Thoracic aorta (tissue), 2 donors: ENCODE measurements at regions not wholly inside any gene's neighbourhood (a gene's known extent, or its start where the extent isn't known, plus 50 kb on each side); places are given as distances from the start of the nearest gene placed in this dataset.
A peak's percentile ranks its signal among the peaks of the same experiment; 100 is the strongest.

Experiments used
- ATAC-seq: fragments of 150-250 bp; one replicate; pipeline ENCODE4 v1.8.0; 2017; ENCODE audit warnings: low read depth; ENCODE audit not compliant: insufficient number of reproducible peaks, low FRiP score
- DNase-seq: peaks from one replicate; pipeline ENCODE4 v3.0.0-alpha.2; 2020; ENCODE audit warnings: low spot score
- H3K27ac ChIP-seq, 2 donors: fragments of 200-600 bp; sonication (generic); 1 replicate in 1 of 2; 2 replicates in 1 of 2; pipeline ENCODE4 v1.5.1; 2016; ENCODE audit warnings: mild to moderate bottlenecking in 2 of 2, moderate library complexity in 2 of 2
- H3K27me3 ChIP-seq: fragments of 200-600 bp; sonication (generic); replicated peaks from 2 replicates; pipeline ENCODE4 v1.6.0; 2016; ENCODE audit warnings: mild to moderate bottlenecking; ENCODE audit not compliant: insufficient read depth
- H3K36me3 ChIP-seq: fragments of 200-600 bp; sonication (generic); one replicate; pipeline ENCODE4 v1.5.1; 2016
- H3K4me1 ChIP-seq, 2 donors: fragments of 200-600 bp; sonication (generic); 1 replicate in 1 of 2; 2 replicates in 1 of 2; pipeline versions ENCODE4 v1.5.1 to v1.6.0; 2016; ENCODE audit warnings: low read depth in 2 of 2, mild to moderate bottlenecking in 1 of 2; ENCODE audit not compliant: control insufficient read depth in 1 of 2
- H3K4me3 ChIP-seq: fragments of 200-600 bp; sonication (generic); 2 replicates; pipeline ENCODE4 v1.5.1; 2016; ENCODE audit warnings: mild to moderate bottlenecking
- H3K9me3 ChIP-seq: fragments of 200-600 bp; sonication (generic); 2 replicates; pipeline ENCODE4 v1.5.1; 2016
- CTCF ChIP-seq: fragments of 200-600 bp; sonication (generic); IDR thresholded peaks from one replicate; pipeline ENCODE4 v1.5.1; 2019; ENCODE audit warnings: antibody characterized with exemption

- no peaks in the 10 kb centered on the region for H3K36me3 ChIP-seq
- H3K9me3 ChIP-seq: no peaks in the 10 kb centered on the region
- DNase-seq: no peak
- peaks cover 8 to 65% of the 10 kb centered on the region in 2 donors for H3K4me1 ChIP-seq
- ATAC-seq: no peak
- H3K27me3 ChIP-seq: no peaks in the 10 kb centered on the region
- no peak for TF ChIP-seq CTCF
- H3K27ac ChIP-seq: no peak overlapping the region
- H3K4me3 ChIP-seq: no peak overlapping the region
Observed at GRCh38 chr6:14364370-14364769, 246.8 kb downstream of the CD83 start.

GRCh38 chr6:14365393-14365792 is 247.8 kb downstream of the CD83 start:
- Histone ChIP-seq H3K27ac (no peak overlapping the region), H3K36me3 (no peaks in the 10 kb centered on the region), H3K27me3 (no peaks in the 10 kb centered on the region), H3K4me1 (peaks cover 8 to 56% of the 10 kb centered on the region in 2 donors), H3K9me3 (no peaks in the 10 kb centered on the region), H3K4me3 (no peak overlapping the region)
- ATAC-seq: no peak
- DNase-seq: no peak
- no peak for TF ChIP-seq CTCF

- no peak for DNase-seq
- Histone ChIP-seq H3K4me3 (no peak overlapping the region), H3K27me3 (no peaks in the 10 kb centered on the region), H3K9me3 (no peaks in the 10 kb centered on the region), H3K36me3 (no peaks in the 10 kb centered on the region), H3K4me1 (peaks cover 8 to 47% of the 10 kb centered on the region in 2 donors), H3K27ac (peak overlapping the region in 1 of 2 donors; percentile 31)
- TF ChIP-seq CTCF: no peak
- ATAC-seq: no peak
Observed at GRCh38 chr6:14366315-14366714, 248.7 kb downstream of the CD83 start.

GRCh38 chr6:14366872-14367271 is 249.3 kb downstream of the CD83 start:
- no peaks in the 10 kb centered on the region for H3K36me3 ChIP-seq
- ATAC-seq (no peak), DNase-seq (no peak)
- H3K4me1 ChIP-seq: peaks cover 5 to 41% of the 10 kb centered on the region in 2 donors
- peak overlapping the region in 1 of 2 donors; percentile 31 for H3K27ac ChIP-seq
- TF ChIP-seq CTCF: no peak
- H3K4me3 ChIP-seq: no peak overlapping the region
- H3K27me3 ChIP-seq: no peaks in the 10 kb centered on the region
- H3K9me3 ChIP-seq: no peaks in the 10 kb centered on the region

GRCh38 chr6:14367296-14367695 is 249.7 kb downstream of the CD83 start:
- H3K4me1 ChIP-seq: peaks cover 5 to 37% of the 10 kb centered on the region in 2 donors
- H3K27me3 ChIP-seq: no peaks in the 10 kb centered on the region
- ATAC-seq: no peak
- H3K27ac ChIP-seq: peak overlapping the region in 1 of 2 donors; percentile 31
- H3K4me3 ChIP-seq: no peak overlapping the region
- no peak for DNase-seq
- H3K9me3 ChIP-seq: no peaks in the 10 kb centered on the region
- TF ChIP-seq CTCF: no peak
- no peaks in the 10 kb centered on the region for H3K36me3 ChIP-seq
